ENCODE measurements at regions not wholly inside any gene's neighbourhood (a gene's known extent, or its start where the extent isn't known, plus 50 kb on each side); places are given as distances from the start of the nearest gene placed in this dataset.

DNA sequence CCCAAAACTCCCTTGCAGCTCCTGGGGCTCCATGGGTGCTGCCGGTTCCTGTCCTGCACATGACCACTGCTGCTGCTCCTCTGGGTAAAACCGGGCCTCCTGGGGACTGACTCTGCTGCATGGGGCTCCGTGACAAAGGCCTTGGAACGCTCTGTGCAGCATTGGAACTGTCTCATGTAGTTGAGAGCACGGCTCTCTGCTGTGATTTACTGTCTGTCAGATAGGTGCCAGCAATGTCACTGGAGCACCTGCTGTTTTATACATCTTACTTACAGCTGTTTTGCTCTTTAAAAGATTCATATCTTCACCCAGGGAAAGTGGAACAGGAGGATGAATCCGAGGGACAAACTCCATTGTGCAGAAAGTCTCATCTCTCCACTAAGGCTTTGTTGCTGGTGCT, 138.1 kb downstream of the YIPF5 start:
- WGBS = 13% methylated on average over 6 of the region's 6 CpGs
- Histone ChIP-seq H3K27me3 (replicated peaks; ENCODE audit: insufficient read depth) (no peaks in the 10 kb centered on the region), H3K36me3 (no peaks in the 10 kb centered on the region), H3K27ac (no peak overlapping the region), H3K4me3 (no peak overlapping the region), H3K9me3 (no peaks in the 10 kb centered on the region), H3K4me1 (replicated peaks) (no peaks in the 10 kb centered on the region)
- intact Hi-C loops (cut with DNase I) = no loop called here
- TF ChIP-seq, protein P1, sequence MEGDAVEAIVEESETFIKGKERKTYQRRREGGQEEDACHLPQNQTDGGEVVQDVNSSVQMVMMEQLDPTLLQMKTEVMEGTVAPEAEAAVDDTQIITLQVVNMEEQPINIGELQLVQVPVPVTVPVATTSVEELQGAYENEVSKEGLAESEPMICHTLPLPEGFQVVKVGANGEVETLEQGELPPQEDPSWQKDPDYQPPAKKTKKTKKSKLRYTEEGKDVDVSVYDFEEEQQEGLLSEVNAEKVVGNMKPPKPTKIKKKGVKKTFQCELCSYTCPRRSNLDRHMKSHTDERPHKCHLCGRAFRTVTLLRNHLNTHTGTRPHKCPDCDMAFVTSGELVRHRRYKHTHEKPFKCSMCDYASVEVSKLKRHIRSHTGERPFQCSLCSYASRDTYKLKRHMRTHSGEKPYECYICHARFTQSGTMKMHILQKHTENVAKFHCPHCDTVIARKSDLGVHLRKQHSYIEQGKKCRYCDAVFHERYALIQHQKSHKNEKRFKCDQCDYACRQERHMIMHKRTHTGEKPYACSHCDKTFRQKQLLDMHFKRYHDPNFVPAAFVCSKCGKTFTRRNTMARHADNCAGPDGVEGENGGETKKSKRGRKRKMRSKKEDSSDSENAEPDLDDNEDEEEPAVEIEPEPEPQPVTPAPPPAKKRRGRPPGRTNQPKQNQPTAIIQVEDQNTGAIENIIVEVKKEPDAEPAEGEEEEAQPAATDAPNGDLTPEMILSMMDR (IDR thresholded peaks at IDR 0.05) = no peak
- TF ChIP-seq POLR2AphosphoS5 (IDR thresholded peaks at IDR 0.05) = no peak
- TF ChIP-seq POLR2A (IDR thresholded peaks at IDR 0.05) = no peak
- DNase-seq (ENCODE audit: low spot score) = peak; percentile 10

DNA sequence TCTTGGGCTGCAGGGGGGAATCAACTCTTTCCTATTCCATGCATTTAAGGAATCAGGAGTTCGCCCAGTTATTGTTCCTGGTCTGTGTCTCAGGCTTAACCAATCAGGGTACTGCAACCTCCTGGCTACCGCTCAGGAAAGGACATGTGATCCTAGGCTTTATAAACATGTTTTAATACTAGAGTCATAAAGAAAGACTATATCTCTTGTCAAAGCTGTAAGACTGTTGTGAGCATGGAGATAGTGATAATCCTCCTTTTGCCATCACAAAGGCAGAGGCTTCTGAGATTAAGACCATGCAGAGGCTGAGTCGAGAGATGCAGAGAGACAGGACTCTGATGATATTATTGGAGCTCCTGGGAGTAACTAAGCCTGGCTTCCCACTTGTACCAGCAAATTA, 137.0 kb downstream of the YIPF5 start:
- Histone ChIP-seq H3K36me3 (no peaks in the 10 kb centered on the region), H3K27me3 (replicated peaks; ENCODE audit: insufficient read depth) (no peaks in the 10 kb centered on the region), H3K4me1 (replicated peaks) (no peaks in the 10 kb centered on the region), H3K4me3 (no peak overlapping the region), H3K27ac (no peak overlapping the region), H3K9me3 (no peaks in the 10 kb centered on the region)
- intact Hi-C loops (cut with DNase I) = no loop called here
- no peak for DNase-seq (ENCODE audit: low spot score)
- WGBS = 69% methylated on average over 3 of the region's 3 CpGs
- TF ChIP-seq POLR2A (IDR thresholded peaks at IDR 0.05) (no peak), POLR2AphosphoS5 (IDR thresholded peaks at IDR 0.05) (no peak)
- TF ChIP-seq, protein P1 (IDR thresholded peaks at IDR 0.05) = no peak

DNA sequence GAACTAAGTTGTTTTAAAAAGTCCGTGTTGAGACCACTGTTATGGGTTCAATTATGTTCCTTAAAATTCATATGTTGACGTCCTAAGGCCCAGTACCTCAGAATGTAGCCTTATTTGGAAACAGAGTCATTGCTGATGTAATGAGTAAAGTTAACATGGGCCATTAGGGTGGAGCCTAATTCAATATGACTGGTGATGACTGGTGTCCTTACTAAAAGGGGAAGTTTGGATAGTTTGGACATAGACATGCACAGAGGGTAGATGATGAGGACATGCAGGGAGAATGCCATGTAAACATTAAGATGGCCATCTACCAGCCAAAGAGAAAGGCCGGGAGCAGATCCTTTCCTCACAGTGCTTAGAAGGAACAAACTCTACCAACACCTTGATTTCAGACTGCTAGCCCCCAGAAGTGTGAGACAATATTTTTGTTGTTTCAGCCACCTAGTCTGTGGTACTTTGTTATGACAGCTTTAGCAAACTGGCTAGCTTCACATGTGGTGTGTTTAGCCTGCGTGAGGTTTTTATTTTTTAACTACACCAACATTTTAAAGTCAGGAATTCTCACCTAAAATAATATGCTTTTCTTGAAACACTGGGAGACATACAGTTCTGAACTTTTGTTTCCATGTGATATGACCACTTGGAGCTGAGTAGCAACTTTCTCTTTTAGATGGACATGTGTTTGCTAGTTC, 135.3 kb downstream of the YIPF5 start:
- 97% methylated on average over 4 of the region's 4 CpGs for WGBS
- no peak overlapping the region for H3K4me3 ChIP-seq
- intact Hi-C loops (cut with DNase I) = no loop called here
- no peaks in the 10 kb centered on the region for H3K36me3 ChIP-seq
- H3K4me1 ChIP-seq (replicated peaks) = no peaks in the 10 kb centered on the region
- H3K9me3 ChIP-seq = no peaks in the 10 kb centered on the region
- no peak for DNase-seq (ENCODE audit: low spot score)
- no peak overlapping the region for H3K27ac ChIP-seq
- no peaks in the 10 kb centered on the region for H3K27me3 ChIP-seq (replicated peaks; ENCODE audit: insufficient read depth)
- TF ChIP-seq, protein P1 (IDR thresholded peaks at IDR 0.05) = no peak
- TF ChIP-seq POLR2A (IDR thresholded peaks at IDR 0.05) (no peak), POLR2AphosphoS5 (IDR thresholded peaks at IDR 0.05) (no peak)

DNA sequence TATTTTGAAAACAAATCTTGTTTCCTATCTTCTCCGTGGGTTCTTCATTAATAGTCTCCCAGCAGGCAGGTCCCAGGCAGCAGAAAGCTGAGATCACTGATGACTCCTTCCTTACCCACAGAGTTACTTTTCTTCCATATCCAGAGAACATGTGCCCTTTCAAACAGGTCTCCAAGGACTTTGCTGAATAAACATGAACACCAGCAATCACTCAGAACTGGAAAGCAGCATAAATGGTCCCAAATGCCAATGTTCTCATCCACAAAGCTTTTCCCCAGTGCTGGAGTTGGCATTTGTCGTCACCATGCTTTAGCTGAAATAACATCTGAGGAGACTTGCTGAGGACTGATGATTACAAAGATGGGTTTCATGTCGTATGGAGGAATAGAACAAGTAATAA, 134.0 kb downstream of the YIPF5 start:
- WGBS = 91% methylated on average over 3 of the region's 3 CpGs
- no peak for DNase-seq (ENCODE audit: low spot score)
- Histone ChIP-seq H3K4me3 (no peak overlapping the region), H3K36me3 (no peaks in the 10 kb centered on the region), H3K4me1 (replicated peaks) (no peaks in the 10 kb centered on the region), H3K27ac (no peak overlapping the region), H3K9me3 (no peaks in the 10 kb centered on the region), H3K27me3 (replicated peaks; ENCODE audit: insufficient read depth) (no peaks in the 10 kb centered on the region)
- intact Hi-C loops (cut with DNase I) = no loop called here
- TF ChIP-seq POLR2A (IDR thresholded peaks at IDR 0.05) (no peak), POLR2AphosphoS5 (IDR thresholded peaks at IDR 0.05) (no peak)
- TF ChIP-seq, protein P1 (IDR thresholded peaks at IDR 0.05) = no peak

DNA sequence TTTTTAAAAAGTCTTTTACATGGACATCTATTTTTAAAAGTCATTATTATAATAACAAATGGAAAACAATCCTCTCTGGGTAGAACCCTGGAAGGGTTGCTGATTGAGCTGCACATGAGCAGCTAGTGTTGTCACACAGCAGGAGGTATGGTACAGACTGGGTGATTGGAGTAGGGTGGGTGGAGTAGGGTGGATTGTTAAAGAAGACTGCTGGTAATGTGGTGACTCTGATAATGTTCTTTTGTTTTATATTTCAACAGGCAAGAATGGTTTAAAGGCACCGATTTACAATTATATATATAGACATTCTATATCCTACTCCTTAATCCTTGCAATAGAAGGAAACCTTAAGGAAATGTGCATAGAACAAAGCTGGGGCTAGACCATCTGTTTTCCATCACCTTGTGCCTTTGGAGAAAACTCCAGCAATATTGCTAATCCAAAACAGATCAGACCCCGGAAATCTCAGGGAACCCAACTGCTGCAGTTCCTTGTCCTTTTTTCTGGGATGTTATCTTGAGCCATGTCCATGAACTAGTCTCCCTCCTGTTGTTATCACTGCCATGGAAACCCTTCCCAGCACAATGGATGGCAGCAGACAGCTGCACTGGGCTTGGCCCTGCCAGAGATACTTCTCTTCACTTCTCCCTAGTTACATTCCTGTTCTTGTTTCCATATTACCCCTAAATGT, 129.7 kb downstream of the YIPF5 start:
- DNase-seq (ENCODE audit: low spot score) = no peak
- no peaks in the 10 kb centered on the region for H3K4me1 ChIP-seq (replicated peaks)
- H3K4me3 ChIP-seq = no peak overlapping the region
- intact Hi-C loops (cut with DNase I) = no loop called here
- H3K27me3 ChIP-seq (replicated peaks; ENCODE audit: insufficient read depth) = no peaks in the 10 kb centered on the region
- TF ChIP-seq, protein P1 (IDR thresholded peaks at IDR 0.05) = no peak
- no peak for TF ChIP-seq POLR2AphosphoS5 (IDR thresholded peaks at IDR 0.05)
- no peak for TF ChIP-seq POLR2A (IDR thresholded peaks at IDR 0.05)
- WGBS = 73% methylated on average over 2 of the region's 2 CpGs
- H3K9me3 ChIP-seq = no peaks in the 10 kb centered on the region
- no peak overlapping the region for H3K27ac ChIP-seq
- no peaks in the 10 kb centered on the region for H3K36me3 ChIP-seq

Data from prostate gland (tissue), 2 donors.